NCI-H460 (cell line): ENCODE measurements at regions not wholly inside any gene's neighbourhood (a gene's known extent, or its start where the extent isn't known, plus 50 kb on each side); places are given as distances from the start of the nearest gene placed in this dataset.
"Not testable (repeated sequence)": the region's sequence is repeated elsewhere in the genome, so short reads cannot be mapped to it uniquely, and the experiment has no call there.

Experiments
- DNase-seq: peaks from one replicate; pipeline ENCODE4 v3.0.0-alpha.2; 2016; ENCODE audit warnings: low read depth; ENCODE audit errors: extremely low read depth

GRCh38 chr14:27205036-27205435 is 607.2 kb upstream of the NOVA1 start:
- no peak for DNase-seq

GRCh38 chr14:27211741-27212140 is 613.9 kb upstream of the NOVA1 start:
- DNase-seq = no peak

- no peak for DNase-seq
These were observed 624.8 kb upstream of the NOVA1 start for GRCh38 chr14:27222671-27223070.

- DNase-seq = no peak
These were observed 626.1 kb upstream of the NOVA1 start for GRCh38 chr14:27223906-27224305.

- no peak for DNase-seq
These were observed 630.2 kb upstream of the NOVA1 start for GRCh38 chr14:27228053-27228452.

- DNase-seq = no peak
These were observed 636.5 kb upstream of the NOVA1 start for GRCh38 chr14:27234331-27234730.

- no peak for DNase-seq
These were observed 638.8 kb upstream of the NOVA1 start for GRCh38 chr14:27236601-27237000.

- peak; percentile 75 for DNase-seq
These were observed 645.0 kb upstream of the NOVA1 start for GRCh38 chr14:27242874-27243273.

- peak; percentile 32 for DNase-seq
These were observed 645.5 kb upstream of the NOVA1 start for GRCh38 chr14:27243365-27243764.

GRCh38 chr14:27245947-27246346 is 648.1 kb upstream of the NOVA1 start:
- no peak for DNase-seq

- no peak for DNase-seq
These were observed 656.1 kb upstream of the NOVA1 start for GRCh38 chr14:27253966-27254365.

GRCh38 chr14:27256805-27257204 is 659.0 kb upstream of the NOVA1 start:
- DNase-seq = no peak

- DNase-seq = no peak
These were observed 670.0 kb upstream of the NOVA1 start for GRCh38 chr14:27267876-27268275.

GRCh38 chr14:27270716-27271115 is 672.9 kb upstream of the NOVA1 start:
- no peak for DNase-seq

- no peak for DNase-seq
These were observed 680.5 kb upstream of the NOVA1 start for GRCh38 chr14:27278341-27278740.

- DNase-seq = no peak
These were observed 707.7 kb upstream of the NOVA1 start for GRCh38 chr14:27305441-27305945.

GRCh38 chr14:27312730-27313129 is 714.9 kb upstream of the NOVA1 start:
- not testable (repeated sequence) for DNase-seq

- no peak for DNase-seq
These were observed 716.4 kb upstream of the NOVA1 start for GRCh38 chr14:27314231-27314630.

GRCh38 chr14:27315477-27315876 is 717.6 kb upstream of the NOVA1 start:
- no peak for DNase-seq

GRCh38 chr14:27315947-27316346 is 718.1 kb upstream of the NOVA1 start:
- no peak for DNase-seq

- DNase-seq = no peak
These were observed 721.1 kb upstream of the NOVA1 start for GRCh38 chr14:27318774-27319420.

- no peak for DNase-seq
These were observed 722.4 kb upstream of the NOVA1 start for GRCh38 chr14:27320261-27320660.

- DNase-seq = no peak
These were observed 729.3 kb upstream of the NOVA1 start for GRCh38 chr14:27327095-27327494.
